ENCODE measurements at regions not wholly inside any gene's neighbourhood (a gene's known extent, or its start where the extent isn't known, plus 50 kb on each side); places are given as distances from the start of the nearest gene placed in this dataset.

DNA sequence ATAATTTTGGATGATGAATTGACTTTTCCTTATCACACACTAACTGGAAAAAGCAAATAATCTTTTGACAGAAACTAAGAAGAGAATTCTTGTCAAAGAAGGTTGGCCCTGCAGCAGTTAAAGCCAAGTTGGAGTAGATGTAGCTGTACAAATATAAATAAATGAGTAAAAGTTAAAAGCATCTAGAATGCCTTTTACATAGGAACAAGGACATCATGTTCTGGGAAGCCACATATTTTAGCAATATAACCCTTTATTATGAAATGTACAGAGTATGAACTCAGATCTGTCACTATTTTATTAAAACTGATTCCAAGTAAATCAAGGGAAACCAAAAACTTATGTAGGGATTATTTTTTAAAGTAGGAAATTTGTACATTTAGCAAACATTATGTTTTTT is 269.4 kb upstream of the FAT4 start:
- TF ChIP-seq, protein P1, sequence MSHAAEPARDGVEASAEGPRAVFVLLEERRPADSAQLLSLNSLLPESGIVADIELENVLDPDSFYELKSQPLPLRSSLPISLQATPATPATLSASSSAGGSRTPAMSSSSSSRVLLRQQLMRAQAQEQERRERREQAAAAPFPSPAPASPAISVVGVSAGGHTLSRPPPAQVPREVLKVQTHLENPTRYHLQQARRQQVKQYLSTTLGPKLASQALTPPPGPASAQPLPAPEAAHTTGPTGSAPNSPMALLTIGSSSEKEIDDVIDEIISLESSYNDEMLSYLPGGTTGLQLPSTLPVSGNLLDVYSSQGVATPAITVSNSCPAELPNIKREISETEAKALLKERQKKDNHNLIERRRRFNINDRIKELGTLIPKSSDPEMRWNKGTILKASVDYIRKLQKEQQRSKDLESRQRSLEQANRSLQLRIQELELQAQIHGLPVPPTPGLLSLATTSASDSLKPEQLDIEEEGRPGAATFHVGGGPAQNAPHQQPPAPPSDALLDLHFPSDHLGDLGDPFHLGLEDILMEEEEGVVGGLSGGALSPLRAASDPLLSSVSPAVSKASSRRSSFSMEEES (CRISPR knock-in tag; IDR thresholded peaks at IDR 0.05), result no peak
- TF ChIP-seq PHF20 (IDR thresholded peaks at IDR 0.05; ENCODE audit: partially characterized antibody) (no peak), NFATC3 (IDR thresholded peaks at IDR 0.05) (no peak), POLR2A (conservative IDR thresholded peaks at IDR 0.05) (no peak), SOX6 (IDR thresholded peaks at IDR 0.05) (no peak), BCL6 (CRISPR knock-in tag; IDR thresholded peaks at IDR 0.05) (no peak), ZNF224 (CRISPR knock-in tag; IDR thresholded peaks at IDR 0.05) (no peak), RCOR1 (IDR thresholded peaks at IDR 0.05; ENCODE audit: borderline replicate concordance in 1 of 2, low read depth in 2 of 2, low read length in 2 of 2) (no peak), ZSCAN32 (CRISPR knock-in tag; IDR thresholded peaks at IDR 0.05) (no peak)
- TF ChIP-seq, protein P2, sequence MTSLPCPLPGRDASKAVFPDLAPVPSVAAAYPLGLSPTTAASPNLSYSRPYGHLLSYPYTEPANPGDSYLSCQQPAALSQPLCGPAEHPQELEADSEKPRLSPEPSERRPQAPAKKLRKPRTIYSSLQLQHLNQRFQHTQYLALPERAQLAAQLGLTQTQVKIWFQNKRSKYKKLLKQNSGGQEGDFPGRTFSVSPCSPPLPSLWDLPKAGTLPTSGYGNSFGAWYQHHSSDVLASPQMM (CRISPR knock-in tag; IDR thresholded peaks at IDR 0.05), result no peak
- TF ChIP-seq, protein P3, sequence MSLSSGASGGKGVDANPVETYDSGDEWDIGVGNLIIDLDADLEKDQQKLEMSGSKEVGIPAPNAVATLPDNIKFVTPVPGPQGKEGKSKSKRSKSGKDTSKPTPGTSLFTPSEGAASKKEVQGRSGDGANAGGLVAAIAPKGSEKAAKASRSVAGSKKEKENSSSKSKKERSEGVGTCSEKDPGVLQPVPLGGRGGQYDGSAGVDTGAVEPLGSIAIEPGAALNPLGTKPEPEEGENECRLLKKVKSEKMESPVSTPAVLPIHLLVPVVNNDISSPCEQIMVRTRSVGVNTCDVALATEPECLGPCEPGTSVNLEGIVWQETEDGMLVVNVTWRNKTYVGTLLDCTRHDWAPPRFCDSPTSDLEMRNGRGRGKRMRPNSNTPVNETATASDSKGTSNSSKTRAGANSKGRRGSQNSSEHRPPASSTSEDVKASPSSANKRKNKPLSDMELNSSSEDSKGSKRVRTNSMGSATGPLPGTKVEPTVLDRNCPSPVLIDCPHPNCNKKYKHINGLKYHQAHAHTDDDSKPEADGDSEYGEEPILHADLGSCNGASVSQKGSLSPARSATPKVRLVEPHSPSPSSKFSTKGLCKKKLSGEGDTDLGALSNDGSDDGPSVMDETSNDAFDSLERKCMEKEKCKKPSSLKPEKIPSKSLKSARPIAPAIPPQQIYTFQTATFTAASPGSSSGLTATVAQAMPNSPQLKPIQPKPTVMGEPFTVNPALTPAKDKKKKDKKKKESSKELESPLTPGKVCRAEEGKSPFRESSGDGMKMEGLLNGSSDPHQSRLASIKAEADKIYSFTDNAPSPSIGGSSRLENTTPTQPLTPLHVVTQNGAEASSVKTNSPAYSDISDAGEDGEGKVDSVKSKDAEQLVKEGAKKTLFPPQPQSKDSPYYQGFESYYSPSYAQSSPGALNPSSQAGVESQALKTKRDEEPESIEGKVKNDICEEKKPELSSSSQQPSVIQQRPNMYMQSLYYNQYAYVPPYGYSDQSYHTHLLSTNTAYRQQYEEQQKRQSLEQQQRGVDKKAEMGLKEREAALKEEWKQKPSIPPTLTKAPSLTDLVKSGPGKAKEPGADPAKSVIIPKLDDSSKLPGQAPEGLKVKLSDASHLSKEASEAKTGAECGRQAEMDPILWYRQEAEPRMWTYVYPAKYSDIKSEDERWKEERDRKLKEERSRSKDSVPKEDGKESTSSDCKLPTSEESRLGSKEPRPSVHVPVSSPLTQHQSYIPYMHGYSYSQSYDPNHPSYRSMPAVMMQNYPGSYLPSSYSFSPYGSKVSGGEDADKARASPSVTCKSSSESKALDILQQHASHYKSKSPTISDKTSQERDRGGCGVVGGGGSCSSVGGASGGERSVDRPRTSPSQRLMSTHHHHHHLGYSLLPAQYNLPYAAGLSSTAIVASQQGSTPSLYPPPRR (CRISPR knock-in tag; IDR thresholded peaks at IDR 0.05; ENCODE audit: borderline replicate concordance), result no peak
- TF ChIP-seq, protein P4, sequence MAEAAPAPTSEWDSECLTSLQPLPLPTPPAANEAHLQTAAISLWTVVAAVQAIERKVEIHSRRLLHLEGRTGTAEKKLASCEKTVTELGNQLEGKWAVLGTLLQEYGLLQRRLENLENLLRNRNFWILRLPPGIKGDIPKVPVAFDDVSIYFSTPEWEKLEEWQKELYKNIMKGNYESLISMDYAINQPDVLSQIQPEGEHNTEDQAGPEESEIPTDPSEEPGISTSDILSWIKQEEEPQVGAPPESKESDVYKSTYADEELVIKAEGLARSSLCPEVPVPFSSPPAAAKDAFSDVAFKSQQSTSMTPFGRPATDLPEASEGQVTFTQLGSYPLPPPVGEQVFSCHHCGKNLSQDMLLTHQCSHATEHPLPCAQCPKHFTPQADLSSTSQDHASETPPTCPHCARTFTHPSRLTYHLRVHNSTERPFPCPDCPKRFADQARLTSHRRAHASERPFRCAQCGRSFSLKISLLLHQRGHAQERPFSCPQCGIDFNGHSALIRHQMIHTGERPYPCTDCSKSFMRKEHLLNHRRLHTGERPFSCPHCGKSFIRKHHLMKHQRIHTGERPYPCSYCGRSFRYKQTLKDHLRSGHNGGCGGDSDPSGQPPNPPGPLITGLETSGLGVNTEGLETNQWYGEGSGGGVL (CRISPR knock-in tag; IDR thresholded peaks at IDR 0.05), result no peak
